ENCODE measurements at regions not wholly inside any gene's neighbourhood (a gene's known extent, or its start where the extent isn't known, plus 50 kb on each side); places are given as distances from the start of the nearest gene placed in this dataset.

DNA sequence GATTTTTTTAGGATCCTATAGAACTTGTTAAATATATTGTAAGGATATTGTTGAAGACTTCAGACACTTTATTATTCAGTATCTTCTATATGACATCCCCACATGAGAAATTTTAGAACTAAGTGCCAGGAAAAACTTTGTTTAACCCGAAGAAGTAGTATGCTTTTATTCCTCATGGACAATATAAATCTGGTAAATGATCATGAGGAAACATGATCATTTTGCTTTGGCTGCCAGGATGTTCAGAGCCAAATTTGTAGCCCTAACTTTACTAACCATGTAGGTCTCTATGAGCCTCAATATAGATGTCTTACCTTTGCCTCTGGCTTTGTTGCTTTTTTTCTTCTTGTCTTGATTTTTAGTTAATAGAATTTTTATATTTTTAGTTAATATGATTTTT, 77.8 kb upstream of the TEX13D start:
- TF ChIP-seq, protein P1, sequence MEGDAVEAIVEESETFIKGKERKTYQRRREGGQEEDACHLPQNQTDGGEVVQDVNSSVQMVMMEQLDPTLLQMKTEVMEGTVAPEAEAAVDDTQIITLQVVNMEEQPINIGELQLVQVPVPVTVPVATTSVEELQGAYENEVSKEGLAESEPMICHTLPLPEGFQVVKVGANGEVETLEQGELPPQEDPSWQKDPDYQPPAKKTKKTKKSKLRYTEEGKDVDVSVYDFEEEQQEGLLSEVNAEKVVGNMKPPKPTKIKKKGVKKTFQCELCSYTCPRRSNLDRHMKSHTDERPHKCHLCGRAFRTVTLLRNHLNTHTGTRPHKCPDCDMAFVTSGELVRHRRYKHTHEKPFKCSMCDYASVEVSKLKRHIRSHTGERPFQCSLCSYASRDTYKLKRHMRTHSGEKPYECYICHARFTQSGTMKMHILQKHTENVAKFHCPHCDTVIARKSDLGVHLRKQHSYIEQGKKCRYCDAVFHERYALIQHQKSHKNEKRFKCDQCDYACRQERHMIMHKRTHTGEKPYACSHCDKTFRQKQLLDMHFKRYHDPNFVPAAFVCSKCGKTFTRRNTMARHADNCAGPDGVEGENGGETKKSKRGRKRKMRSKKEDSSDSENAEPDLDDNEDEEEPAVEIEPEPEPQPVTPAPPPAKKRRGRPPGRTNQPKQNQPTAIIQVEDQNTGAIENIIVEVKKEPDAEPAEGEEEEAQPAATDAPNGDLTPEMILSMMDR (conservative IDR thresholded peaks at IDR 0.05; ENCODE audit: low read depth, low read length) = no peak
- no peak for TF ChIP-seq EZH2 (IDR thresholded peaks at IDR 0.05; ENCODE audit: borderline replicate concordance, low read depth, low read length, poor library complexity, severe bottlenecking)

All from A673 (cell line).